ENCODE measurements at regions not wholly inside any gene's neighbourhood (a gene's known extent, or its start where the extent isn't known, plus 50 kb on each side); places are given as distances from the start of the nearest gene placed in this dataset.

DNA sequence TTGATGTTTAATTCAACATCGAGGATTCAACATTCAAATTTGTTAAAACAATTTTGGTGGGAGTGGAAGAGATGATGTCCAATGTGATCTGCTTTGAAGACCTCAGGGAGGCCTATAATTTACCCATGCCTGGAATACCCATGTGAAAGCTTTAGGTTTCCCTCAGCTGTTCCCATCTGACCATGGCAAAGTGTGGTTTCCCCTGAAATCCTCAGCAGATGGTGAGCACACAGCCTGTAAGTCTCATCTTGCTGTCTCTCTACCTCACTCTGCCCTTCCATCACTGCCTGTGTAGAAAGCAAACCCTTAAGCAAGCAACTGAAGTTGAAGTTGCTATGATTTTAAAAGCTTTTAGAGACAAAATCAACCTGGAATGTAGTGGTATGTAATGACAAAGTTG lies 80.1 kb upstream of the ATF3 start:
- DNase-seq = no peak

- DNase-seq = no peak
Observed at GRCh38 chr1:212529211-212529741, 79.3 kb upstream of the ATF3 start.

- DNase-seq = no peak
Observed at GRCh38 chr1:212531267-212531666, 77.3 kb upstream of the ATF3 start.

DNA sequence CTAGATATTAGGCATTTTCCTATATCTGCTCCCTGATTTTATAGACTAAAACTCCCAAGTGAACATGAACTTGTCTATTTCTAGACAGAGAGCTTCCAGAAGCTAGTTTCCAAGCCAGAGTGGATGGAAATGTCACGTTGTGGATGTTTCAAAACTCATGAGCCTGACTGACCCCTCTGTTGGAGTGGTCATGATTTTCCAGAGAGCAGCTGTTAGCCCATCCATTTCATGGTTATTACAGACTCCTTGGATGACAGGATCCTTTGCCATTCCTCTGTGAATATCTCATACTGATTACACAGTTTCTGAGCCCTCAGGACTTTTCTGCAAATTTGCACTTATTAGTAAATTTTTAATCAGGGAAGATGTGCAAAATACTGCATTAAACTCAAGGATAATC lies 76.8 kb upstream of the ATF3 start:
- DNase-seq = no peak

- DNase-seq = no peak
Observed at GRCh38 chr1:212532469-212533147, 76.0 kb upstream of the ATF3 start.

DNA sequence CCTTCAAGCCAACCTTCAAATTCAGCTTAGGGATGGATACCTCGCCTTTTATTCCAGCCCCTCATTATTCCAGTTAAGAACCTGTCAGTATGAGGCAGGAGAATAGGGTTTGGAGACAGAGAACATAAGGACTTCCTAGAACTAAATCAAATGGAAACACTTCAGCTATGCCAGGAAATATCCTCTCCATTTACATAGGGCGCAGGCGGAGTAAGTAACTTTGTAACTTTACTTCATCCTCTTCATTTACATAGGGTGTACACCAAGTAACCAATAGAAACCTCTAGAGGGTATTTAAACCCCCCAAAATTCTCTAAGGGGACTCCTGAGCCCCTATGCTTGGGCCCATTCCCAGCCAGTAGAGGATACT lies 75.4 kb upstream of the ATF3 start:
- DNase-seq = no peak

- DNase-seq = no peak
Observed at GRCh38 chr1:212536586-212536985, 72.0 kb upstream of the ATF3 start.

GRCh38 chr1:212537610-212538009 lies 71.0 kb upstream of the ATF3 start:
- no peak for DNase-seq

DNA sequence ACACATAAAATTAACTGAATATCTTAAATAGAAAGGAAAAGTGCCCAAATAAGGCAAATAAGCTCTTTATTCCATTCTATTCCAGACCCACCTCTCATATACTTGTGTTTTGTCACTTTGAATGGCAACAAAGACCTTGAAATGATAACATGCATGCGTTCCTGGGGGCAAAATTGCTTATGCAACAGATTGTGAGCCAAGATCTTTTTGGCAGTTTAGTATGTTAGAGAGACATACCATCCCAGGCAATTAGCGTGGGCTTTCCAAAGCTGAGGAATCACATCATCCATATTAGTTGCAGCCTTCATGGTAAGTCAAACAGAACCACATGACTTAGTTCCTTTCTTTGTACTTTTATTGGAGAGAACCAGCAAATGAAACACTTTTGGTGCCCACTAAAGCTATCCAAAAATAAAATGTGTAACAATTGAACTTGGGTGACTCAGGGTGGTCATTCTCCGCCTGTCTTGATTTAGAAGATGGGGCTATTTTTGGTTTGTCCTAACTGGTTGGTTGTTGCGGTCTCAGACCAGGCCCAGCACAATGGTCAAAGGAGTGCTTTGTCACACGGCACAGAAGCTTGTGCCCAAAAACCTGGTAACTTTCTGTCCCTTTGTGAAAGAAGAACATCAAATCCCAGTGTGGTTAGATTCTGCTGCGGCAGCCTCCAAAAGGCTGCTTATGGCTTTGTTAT lies 68.7 kb upstream of the ATF3 start:
- no peak for DNase-seq

DNA sequence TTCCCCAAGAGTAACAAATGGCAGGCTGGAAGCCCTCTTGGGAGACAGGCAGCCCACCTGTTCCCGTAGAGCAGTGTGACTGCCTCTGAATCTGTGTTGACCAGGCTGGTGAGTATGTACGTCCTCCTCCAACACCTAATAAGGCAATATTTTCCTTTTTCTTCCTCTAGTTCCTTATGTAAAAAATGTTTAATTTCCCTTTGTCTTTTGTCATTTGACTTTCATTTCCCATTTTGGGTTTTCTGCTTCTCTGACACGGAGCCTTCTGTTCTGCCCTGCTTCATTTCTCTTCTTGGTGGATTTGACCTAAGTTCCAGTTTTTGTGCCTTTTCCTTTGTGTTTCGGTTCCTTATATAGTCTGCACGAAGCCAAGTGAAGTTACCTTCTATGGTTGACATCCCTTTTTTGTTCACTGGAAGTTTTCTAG lies 65.8 kb upstream of the ATF3 start:
- no peak for DNase-seq

DNA sequence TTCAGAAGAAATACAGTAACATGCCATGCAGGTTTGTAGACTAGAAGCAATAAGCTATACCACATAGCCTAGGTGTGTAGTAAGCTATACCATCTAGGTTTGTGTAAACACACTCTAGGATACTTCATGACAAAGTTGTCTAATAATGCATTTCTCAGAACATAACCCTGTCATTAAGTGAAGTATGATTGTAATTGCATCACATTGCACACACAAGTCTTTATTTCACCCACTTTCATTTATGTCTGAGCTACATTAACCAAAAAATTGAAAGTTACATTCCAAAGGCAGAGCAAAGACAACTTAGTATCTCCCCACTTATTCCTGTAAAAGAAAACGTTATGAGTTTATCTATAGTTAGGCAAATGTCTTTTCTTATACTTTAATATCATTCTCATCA lies 64.5 kb upstream of the ATF3 start:
- DNase-seq = no peak

DNA sequence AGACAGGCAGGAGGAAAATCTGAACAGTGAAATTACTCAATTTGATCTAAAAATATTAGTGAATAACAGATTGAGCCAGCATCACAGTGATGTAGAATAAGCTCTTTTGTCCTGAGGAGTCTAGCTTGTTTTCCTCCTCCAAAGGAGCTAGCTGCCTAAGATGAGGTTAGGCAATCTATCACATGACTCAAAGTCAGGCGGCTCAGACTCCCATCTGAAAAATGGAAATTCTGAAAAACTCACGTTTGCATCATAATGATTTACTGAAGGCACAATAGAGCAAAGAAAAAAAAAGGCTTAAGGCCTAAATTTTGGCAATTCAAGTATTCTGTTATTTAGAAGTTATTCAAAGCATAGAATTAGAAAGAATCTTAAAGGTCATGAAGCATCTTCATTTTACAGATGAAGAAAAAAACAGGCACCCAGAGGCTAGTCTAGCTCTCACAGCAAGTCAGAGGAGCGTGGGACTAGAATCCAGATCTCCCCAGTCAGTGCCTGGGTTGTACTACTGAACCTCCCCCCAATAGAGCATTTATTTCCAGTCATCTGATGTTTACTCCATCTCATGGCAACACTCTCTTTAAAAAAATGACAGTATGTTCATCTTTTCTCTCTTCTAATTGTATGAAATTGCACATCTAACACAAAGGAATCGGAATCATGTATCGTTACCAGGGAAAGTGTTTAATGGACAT lies 62.5 kb upstream of the ATF3 start:
- DNase-seq = no peak

- DNase-seq = no peak
Observed at GRCh38 chr1:212549503-212550017, 59.0 kb upstream of the ATF3 start.

GRCh38 chr1:212551929-212552328 lies 56.6 kb upstream of the ATF3 start:
- no peak for DNase-seq

DNA sequence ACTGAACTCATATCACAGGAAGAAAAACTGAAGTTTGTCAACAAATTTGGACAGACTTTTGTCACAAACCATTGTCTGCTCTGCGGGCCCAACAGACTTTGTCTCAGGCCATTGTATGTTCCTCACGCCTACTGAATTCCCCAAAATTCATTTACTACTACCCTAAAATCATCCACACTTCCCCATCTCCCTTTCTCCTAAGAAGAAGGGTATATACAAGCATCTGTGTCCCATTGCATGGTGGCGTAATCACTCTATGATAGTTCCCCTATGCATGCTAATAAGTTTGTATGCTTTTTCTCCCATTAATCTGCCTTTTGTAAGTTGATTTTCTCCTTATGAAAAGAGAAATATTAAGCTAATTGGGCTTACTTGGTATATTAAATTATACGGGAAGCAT lies 54.9 kb upstream of the ATF3 start:
- DNase-seq = no peak

DNA sequence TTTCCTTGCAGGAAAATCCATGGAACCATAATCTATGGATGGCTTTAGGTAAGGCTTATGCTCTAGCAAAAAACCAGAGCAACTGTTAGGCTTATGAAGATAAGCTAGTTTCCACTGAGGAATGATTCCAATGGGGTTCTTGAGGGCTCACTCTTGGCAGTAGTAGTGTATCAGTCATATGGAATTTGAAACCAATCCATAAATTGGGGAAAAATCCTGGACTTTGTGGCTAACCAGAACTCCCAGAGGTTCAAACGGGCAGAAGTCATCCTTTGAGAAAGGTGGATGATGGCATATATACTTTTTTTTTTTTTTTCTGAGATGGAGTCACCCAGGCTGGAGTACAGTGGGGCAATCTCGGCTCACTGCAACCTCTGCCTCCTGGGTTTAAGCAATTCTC lies 54.2 kb upstream of the ATF3 start:
- no peak for DNase-seq

DNA sequence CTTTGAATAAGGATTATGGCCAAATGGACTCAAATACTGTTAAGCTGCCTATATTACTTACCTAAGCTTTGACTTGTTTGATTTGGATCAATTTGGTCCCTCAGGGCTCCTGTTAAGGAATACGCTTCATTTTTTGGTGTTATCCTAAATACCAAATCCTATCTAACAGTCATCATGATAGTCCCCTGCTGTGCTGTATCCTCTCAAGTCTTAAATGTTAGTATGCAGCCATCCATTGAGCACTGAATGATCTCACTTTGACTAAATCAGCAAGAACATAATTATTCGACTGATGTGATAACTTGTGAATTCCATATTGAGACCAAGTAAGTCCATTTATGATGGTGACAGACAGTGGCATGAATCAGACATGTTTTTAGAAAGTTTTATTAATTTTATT lies 53.1 kb upstream of the ATF3 start:
- DNase-seq = no peak

DNA sequence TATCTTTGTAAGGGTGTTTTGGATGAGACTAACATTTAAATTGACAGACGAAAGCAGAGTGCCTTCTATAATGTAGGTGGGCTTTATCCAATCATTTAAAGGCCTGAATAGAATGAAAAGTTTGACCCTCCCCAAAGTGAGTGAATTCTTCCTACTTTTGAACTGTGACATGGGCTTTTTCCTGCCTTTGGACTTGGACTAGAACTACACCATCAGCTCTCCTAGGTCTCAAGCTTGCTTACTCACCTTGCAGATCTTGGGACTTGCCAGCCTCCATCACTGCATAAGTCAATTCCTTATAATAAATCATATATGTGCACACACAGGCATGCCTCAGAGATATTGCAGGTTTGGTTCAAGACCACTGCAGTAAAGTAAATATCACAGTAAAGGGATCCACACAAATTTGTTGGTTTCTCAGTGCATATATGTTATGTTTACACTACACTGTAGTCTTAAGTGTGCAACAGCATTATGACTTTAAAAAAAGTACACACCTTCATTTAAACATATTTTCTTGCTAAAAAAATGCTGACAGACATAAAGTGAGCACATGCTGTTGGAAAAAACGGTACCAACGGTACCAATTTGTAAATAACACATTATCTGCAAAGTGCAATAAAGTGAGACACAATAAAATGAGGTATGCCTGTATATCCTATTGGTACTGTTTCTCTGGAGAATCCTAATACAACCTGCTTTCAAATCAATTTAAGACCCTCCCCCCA lies 51.6 kb upstream of the ATF3 start:
- no peak for DNase-seq

DNA sequence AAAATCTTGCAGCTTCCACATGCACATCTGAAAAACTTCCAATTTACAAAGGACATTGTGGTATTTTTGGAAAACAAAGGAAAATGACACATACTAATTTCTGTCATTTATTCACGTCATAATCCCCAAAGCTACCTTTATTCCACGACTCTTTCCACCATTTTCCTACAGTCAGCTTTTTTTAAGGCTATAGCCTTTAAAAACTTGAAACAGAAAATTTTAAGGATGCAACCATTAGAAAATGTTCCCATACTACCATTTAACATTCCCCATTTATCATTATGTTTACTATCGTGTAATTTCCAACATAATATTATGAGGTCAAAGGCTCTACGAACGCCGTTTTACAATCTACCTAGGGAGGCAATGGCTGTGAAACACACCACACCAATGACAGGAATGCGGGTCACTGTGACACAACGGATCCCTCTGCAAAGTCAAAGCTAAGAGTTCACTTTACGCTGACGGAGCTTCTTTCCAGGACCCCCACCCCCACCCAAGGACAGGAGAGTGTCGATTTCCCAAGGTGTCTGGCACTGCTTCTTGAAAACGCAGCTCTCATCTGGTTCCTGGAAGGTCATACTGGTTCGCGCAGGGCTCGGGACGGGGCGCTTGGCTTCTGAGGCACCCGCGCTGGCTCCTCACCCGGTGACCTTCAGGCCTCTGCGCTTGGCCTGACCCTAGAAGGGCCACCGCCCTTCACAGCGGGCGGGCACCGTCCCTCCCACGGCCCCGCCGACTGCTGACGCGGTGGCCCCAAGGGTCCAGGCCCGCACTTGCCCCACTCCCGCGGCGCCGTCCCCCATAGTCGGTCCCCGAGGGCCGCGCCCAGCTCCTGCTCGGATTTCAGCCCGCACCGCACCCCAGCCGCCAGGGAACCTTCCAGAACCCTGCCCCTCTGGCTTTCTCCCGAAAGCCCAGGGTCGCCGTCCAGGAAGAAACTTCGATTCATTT lies 50.5 kb upstream of the ATF3 start:
- no peak for DNase-seq

DNA sequence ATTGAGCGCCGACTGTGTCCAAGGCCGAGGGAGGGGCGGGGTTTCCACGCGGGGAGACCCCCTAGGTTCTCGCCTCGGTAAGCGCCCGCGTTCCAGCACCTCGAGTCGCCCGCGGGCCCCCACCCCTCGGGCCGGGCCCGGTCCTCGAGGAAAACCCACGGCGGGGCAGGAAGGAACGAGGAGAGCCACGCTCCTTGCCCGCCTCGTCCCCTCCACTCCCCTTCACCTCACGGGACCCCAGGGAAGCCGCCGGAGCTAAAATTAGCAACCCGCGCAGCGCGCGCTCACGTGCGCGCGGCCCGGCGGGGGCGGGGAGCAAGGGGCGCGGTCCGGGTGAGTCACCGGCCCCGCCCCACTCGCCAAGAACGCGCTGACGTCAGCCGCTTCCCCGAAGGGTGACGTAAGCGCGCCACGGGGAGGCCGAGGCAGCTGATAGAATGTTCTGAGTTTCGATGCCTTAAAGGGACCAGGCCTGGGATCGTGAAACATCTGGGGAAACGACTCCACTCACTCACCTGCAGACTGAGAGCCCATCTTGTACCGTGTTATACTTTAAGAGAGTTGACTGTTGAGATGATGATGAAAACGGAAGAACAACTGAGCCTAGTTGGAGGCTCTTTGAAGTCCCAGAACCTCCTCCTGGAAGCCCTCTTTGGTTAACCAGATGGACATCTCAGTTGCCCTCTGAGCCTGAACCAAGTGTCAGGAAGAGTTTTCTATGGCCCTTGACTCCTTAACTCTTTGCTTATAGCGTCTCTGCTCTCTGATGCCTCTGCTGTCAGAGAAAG lies 49.7 kb upstream of the ATF3 start:
- peak; percentile 92 for DNase-seq

All from stimulated activated CD8-positive, alpha-beta memory T cell treated with anti-CD3 and anti-CD28 coated beads, Interleukin-4, amount 100 ng/mL, for 48 hours (primary cell).